ENCODE measurements at regions not wholly inside any gene's neighbourhood (a gene's known extent, or its start where the extent isn't known, plus 50 kb on each side); places are given as distances from the start of the nearest gene placed in this dataset.

DNA sequence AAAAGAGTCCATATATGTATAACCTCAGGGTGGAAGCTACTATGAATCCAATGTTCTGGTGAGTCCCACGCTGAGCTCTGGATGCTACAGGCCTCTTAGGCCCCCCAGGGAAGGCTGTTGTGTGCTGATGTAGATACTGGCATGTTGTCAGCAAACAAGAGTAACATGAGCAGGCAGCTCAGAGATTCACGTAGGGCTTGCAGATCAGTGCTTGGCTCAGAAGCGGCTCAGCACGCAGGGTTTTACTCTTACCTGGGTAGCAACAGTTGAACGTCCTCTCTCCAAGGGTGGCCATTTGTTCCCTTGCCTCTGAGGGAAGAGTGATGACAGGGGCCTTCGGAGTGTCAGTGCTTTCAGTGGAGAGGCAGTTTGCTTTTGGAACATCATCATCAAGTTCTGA is 93.4 kb downstream of the ZFP64 start:
- no peak for DNase-seq
- in situ Hi-C loops (cut with MboI; ENCODE audit: low pct_unique_long_range_greater_than_20kb, low sequenced_read_pairs): loop anchor here (25.0 kb wide), 2 partner anchors 461 to 736 kb away; no protein-coding TSS in a partner anchor

DNA sequence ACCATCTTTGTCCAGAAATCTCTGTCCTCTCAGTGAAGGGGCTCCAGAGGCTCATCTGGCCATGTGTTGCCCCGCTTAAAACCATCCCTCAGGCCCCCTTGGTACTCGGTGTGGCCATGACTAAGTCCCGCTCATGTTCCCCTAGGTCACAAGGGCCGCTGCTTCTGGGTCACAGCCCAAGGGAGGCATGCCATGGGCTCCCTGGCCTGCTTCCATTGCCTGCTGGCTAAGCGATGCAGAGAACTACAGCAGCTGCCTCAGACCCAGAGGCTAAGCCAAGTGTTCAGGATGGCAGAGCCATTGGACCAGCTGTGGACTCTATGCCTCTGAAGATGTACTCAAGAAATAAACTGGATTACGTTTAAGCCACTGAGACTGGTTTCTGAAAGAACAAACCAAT is 95.5 kb downstream of the ZFP64 start:
- no peak for DNase-seq
- in situ Hi-C loops (cut with MboI; ENCODE audit: low pct_unique_long_range_greater_than_20kb, low sequenced_read_pairs): loop anchor here (25.0 kb wide), 2 partner anchors 459 to 734 kb away; no protein-coding TSS in a partner anchor

DNA sequence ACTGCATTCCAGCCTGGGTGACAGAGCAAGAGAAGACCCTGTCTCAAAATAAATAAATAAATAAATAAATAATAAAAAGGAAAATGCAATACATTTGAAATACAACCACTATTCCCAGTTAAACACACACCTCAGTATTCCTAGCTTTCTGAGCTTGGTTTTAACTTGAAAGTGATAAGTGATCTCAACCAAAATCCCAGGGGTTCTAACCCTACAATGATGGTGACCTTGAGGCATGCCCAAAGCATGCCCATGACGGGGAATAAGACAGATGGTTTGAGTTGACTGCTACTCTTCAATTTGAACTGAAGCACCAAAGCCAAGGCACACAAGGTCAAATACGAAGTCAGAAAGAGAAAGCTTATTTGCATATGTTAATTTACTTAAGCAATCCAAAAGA is 96.9 kb downstream of the ZFP64 start:
- DNase-seq: no peak
- in situ Hi-C loops (cut with MboI; ENCODE audit: low pct_unique_long_range_greater_than_20kb, low sequenced_read_pairs): loop anchor here (25.0 kb wide), 2 partner anchors 457 to 732 kb away; no protein-coding TSS in a partner anchor

DNA sequence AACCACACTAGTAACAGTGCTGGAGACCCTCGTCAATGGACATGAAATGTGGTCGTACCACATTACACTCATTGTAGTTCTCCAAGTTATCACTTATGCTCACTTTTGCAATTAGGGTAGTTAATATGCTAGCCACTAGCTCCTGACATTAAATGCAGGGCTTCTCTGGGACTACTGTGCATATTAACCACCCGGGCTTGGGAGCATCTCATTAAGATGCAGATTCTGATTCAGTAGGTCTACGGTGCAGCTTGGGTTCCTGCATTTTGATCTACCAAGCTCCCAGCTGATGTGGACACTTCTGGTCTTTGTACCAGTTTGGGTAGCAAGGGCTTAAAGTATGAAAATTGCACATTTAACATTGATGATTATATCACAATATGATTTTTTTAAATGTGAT is 98.0 kb downstream of the ZFP64 start:
- in situ Hi-C loops (cut with MboI; ENCODE audit: low pct_unique_long_range_greater_than_20kb, low sequenced_read_pairs): loop anchor here (25.0 kb wide), 2 partner anchors 456 to 731 kb away; no protein-coding TSS in a partner anchor
- no peak for DNase-seq

- DNase-seq: no peak
- in situ Hi-C loops (cut with MboI; ENCODE audit: low pct_unique_long_range_greater_than_20kb, low sequenced_read_pairs): loop anchor here (25.0 kb wide), 2 partner anchors 453 to 728 kb away; no protein-coding TSS in a partner anchor
Measured at GRCh38 chr20:52090035-52090434, 101.5 kb downstream of the ZFP64 start.

DNA sequence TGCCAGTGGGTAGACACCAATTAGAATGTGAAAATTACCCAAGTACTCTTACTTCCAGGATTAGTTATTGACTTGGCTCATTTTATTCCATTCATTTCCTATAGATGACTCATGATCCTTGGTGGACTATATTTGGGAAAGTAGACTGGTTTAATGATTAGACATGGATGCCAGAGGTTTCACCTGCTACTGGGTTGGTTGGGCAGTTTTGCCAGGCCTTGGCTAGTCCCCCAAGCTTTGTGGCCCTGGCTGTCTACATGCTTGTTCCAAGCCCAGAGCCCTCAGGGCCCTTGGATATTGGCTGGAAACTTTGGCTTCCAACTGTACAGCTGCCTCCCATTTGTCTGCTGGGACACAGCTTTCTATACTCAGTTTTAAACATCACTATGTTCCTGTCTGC is 104.1 kb downstream of the ZFP64 start:
- no peak for DNase-seq
- in situ Hi-C loops (cut with MboI; ENCODE audit: low pct_unique_long_range_greater_than_20kb, low sequenced_read_pairs): loop anchor here (25.0 kb wide), 2 partner anchors 450 to 725 kb away; no protein-coding TSS in a partner anchor

DNA sequence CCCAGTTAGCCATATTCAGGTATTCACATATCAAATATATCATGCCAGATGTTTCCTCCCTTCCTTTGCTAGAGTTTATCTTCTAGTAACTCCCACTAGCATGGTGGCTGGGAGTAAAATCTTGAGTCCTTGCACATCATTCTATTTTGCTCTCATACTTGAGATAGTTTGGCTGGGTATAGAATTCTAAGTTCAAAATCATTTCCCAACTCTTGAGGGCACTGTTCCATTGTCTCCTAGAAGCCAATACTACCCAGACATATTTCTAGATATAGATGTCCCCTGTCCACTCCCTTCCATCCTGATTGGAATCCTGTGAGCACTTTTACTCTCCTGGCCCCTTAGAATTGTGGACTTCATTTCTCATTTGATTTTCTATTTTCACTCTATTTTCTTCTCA is 104.7 kb downstream of the ZFP64 start:
- no peak for DNase-seq
- in situ Hi-C loops (cut with MboI; ENCODE audit: low pct_unique_long_range_greater_than_20kb, low sequenced_read_pairs): loop anchor here (25.0 kb wide), 2 partner anchors 450 to 725 kb away; no protein-coding TSS in a partner anchor

- in situ Hi-C loops (cut with MboI; ENCODE audit: low pct_unique_long_range_greater_than_20kb, low sequenced_read_pairs): loop anchor here (25.0 kb wide), 2 partner anchors 447 to 722 kb away; no protein-coding TSS in a partner anchor
- DNase-seq: no peak
Measured at GRCh38 chr20:52084727-52085126, 106.9 kb downstream of the ZFP64 start.

GRCh38 chr20:52083627-52084232 is 107.8 kb downstream of the ZFP64 start:
- in situ Hi-C loops (cut with MboI; ENCODE audit: low pct_unique_long_range_greater_than_20kb, low sequenced_read_pairs): loop anchor here (25.0 kb wide), 2 partner anchors 446 to 721 kb away; no protein-coding TSS in a partner anchor
- peak; percentile 47 for DNase-seq

- in situ Hi-C loops (cut with MboI; ENCODE audit: low pct_unique_long_range_greater_than_20kb, low sequenced_read_pairs): loop anchor here (25.0 kb wide), 2 partner anchors 445 to 720 kb away; no protein-coding TSS in a partner anchor
Measured at GRCh38 chr20:52082612-52083011, 109.0 kb downstream of the ZFP64 start.

GRCh38 chr20:52081791-52082190 is 109.8 kb downstream of the ZFP64 start:
- DNase-seq: peak; percentile 15
- in situ Hi-C loops (cut with MboI; ENCODE audit: low pct_unique_long_range_greater_than_20kb, low sequenced_read_pairs): loop anchor here (25.0 kb wide), 2 partner anchors 444 to 719 kb away; no protein-coding TSS in a partner anchor

More at GRCh38 chr20:52082612-52083011, 109.0 kb downstream of the ZFP64 start:
- no peak for DNase-seq

GRCh38 chr20:52081066-52081465 is 110.5 kb downstream of the ZFP64 start:
- no peak for DNase-seq
- in situ Hi-C loops (cut with MboI; ENCODE audit: low pct_unique_long_range_greater_than_20kb, low sequenced_read_pairs): loop anchor here (25.0 kb wide), 2 partner anchors 444 to 719 kb away; no protein-coding TSS in a partner anchor

DNA sequence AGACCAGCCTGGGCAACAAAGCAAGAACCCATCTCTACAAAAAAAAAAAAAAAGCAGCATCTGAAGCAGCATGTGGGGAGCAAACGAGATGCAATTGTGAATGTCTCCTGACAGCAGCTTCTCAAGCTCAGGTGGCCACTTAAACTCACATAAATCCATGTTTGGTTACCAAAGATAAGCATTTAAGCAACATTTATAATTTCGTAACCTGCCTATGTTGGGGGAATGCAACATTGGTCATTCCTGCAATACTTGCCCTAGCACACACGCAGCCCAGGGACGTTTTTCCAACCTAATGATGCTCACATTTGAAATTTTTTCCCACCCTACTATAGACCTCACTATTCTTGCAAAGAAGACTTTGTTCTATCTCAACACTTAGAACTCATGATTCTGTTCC is 113.3 kb downstream of the ZFP64 start:
- no peak for DNase-seq
- in situ Hi-C loops (cut with MboI; ENCODE audit: low pct_unique_long_range_greater_than_20kb, low sequenced_read_pairs): loop anchor here (25.0 kb wide), 2 partner anchors 441 to 716 kb away; no protein-coding TSS in a partner anchor

GRCh38 chr20:52076164-52076563 is 115.4 kb downstream of the ZFP64 start:
- in situ Hi-C loops (cut with MboI; ENCODE audit: low pct_unique_long_range_greater_than_20kb, low sequenced_read_pairs): loop anchor here (25.0 kb wide), 2 partner anchors 439 to 714 kb away; no protein-coding TSS in a partner anchor

GRCh38 chr20:52075400-52075799 is 116.2 kb downstream of the ZFP64 start:
- in situ Hi-C loops (cut with MboI; ENCODE audit: low pct_unique_long_range_greater_than_20kb, low sequenced_read_pairs): loop anchor here (25.0 kb wide), 2 partner anchors 438 to 713 kb away; no protein-coding TSS in a partner anchor
- DNase-seq: no peak

More at GRCh38 chr20:52076164-52076563, 115.4 kb downstream of the ZFP64 start:
- no peak for DNase-seq

DNA sequence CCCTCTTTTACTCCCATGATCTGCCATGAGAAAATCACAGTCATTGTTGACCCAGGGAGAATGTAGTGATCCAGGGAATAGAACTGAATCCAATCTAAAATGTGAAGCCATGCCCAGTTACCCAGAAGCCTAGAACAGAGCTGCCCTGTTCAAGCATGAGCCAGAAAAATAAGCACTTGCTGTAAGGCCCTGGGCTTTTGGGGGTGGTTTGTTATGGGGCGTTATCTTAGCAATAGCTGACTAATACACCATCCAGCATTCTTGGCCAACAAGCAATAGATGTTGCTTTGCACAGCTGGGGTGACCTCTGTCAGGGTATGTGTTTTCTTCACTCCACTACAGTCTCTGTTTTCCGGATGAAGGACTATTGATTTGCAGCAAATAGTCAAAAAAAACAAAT is 120.4 kb downstream of the ZFP64 start:
- no peak for DNase-seq
- in situ Hi-C loops (cut with MboI; ENCODE audit: low pct_unique_long_range_greater_than_20kb, low sequenced_read_pairs): no loop called here

- in situ Hi-C loops (cut with MboI; ENCODE audit: low pct_unique_long_range_greater_than_20kb, low sequenced_read_pairs): no loop called here
- no peak for DNase-seq
Measured at GRCh38 chr20:52064931-52065330, 126.6 kb downstream of the ZFP64 start.

DNA sequence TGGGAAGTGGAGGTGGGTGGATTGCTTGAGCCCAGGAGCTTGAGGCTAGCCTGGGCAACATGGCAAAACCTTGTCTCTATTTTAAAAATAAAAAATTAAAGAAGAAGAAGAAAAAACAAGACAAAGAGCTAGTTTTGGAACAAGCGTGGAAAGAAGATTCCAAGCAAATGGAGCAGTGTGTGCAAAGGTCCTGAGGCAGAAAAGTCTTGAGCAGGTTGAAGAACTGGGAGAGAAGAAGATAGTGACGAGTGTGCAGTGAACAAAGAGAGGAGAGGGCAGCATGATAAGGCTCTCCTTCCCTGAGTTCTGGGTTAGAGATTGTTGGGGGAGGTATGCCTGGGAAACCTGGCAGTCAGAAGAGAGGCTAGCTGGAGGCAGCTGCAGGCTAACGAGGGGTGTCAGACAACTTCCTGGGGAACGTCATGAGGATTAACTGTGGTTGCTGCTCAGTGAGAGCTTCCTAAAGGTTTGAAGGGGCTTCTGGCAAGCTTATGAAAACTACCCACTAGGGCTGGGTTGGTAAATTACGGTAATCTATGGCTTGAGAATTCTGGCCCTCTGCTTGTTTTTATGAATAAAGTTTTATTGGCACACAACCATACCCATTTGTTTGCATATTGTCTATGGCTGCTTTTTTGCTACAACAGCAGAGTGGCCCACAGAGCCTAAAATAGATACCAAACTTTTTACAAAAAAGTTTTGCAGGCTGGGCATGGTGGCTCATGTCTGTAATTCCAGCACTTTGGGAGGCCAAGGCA is 128.9 kb downstream of the ZFP64 start:
- in situ Hi-C loops (cut with MboI; ENCODE audit: low pct_unique_long_range_greater_than_20kb, low sequenced_read_pairs): no loop called here
- DNase-seq: no peak

Data from KBM-7 (cell line).